AG09309 (cell line): ENCODE measurements at regions not wholly inside any gene's neighbourhood (a gene's known extent, or its start where the extent isn't known, plus 50 kb on each side); places are given as distances from the start of the nearest gene placed in this dataset.
"Not testable (repeated sequence)": the region's sequence is repeated elsewhere in the genome, so short reads cannot be mapped to it uniquely, and the experiment has no call there.

ENCODE experiments used
- DNase-seq: peaks from one replicate; pipeline ENCODE4 v3.0.0-alpha.2; 2010; ENCODE audit warnings: low read depth
- H3K4me3 ChIP-seq: 2 replicates; pipeline ENCODE4 v1.5.1; 2011; ENCODE audit warnings: mild to moderate bottlenecking, low read depth, low read length, moderate library complexity; ENCODE audit not compliant: control insufficient read depth
- TF ChIP-seq, protein P1 (sequence below): IDR thresholded peaks from 2 replicates; pipeline ENCODE4 v1.5.1; 2011; ENCODE audit warnings: mild to moderate bottlenecking, low read depth, low read length, inconsistent platforms; ENCODE audit not compliant: insufficient read depth, control insufficient read depth; ENCODE audit errors: missing control alignments

DNA sequence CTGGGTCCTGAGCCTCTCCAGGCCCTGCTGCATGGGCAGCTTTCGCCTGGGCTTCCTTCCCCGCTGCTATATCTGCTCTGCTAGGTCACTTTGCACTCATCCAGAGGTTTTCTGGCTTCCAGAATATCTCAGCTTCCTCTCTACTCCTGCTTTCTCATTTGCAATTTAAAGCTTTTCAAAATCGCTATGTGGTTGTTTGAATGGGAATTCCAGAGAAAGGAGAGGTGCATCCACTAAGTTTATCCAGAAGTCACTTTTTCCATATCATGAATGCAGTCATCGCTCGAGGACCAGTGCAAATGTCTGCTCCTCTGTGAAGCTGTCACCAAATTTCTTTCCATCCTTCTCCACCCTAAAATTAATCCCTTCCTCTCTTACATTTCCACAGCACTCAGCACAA is 61.2 kb downstream of the SOD2 start:
- no peak for DNase-seq
- TF ChIP-seq, protein P1, sequence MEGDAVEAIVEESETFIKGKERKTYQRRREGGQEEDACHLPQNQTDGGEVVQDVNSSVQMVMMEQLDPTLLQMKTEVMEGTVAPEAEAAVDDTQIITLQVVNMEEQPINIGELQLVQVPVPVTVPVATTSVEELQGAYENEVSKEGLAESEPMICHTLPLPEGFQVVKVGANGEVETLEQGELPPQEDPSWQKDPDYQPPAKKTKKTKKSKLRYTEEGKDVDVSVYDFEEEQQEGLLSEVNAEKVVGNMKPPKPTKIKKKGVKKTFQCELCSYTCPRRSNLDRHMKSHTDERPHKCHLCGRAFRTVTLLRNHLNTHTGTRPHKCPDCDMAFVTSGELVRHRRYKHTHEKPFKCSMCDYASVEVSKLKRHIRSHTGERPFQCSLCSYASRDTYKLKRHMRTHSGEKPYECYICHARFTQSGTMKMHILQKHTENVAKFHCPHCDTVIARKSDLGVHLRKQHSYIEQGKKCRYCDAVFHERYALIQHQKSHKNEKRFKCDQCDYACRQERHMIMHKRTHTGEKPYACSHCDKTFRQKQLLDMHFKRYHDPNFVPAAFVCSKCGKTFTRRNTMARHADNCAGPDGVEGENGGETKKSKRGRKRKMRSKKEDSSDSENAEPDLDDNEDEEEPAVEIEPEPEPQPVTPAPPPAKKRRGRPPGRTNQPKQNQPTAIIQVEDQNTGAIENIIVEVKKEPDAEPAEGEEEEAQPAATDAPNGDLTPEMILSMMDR: no peak
- no peak overlapping the region for H3K4me3 ChIP-seq

DNA sequence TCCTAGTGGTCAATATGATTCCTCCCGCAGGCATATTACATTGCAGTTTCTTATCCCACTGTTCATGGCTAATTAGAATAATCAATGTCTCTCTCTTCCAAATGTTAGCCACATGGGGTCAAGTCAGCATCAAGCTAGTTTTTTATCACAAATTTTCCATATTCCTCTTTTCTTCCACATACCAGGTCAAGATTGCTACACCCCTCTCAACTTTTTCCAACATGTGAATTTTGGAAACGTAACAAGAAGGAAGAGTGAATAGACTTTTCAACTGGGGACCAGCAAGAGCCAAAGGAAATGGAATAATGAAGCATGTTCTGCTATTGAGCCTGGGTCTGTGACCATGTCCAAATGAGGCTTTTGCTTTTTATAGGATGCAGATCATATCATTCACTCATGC is 65.1 kb downstream of the SOD2 start:
- H3K4me3 ChIP-seq: no peak overlapping the region
- TF ChIP-seq, protein P1: no peak
- DNase-seq: no peak

DNA sequence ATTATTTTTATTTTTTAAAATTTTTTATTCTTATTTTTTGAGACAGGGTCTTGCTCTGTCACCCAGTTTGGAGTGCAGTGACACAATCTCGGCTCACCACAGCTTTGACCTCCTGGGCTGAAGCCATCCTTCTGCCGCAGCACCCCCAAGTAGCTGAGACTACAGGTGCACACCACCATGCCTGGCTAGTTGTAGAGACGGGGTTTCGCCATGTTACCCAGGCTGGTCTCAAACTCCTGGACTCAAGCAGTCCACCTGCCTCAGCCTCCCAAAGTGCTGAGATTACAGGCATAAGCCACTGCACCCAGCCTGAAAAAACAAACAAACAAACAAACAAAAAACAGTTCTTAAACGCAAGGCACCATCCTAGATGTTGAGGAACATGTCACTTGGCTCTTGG is 66.5 kb downstream of the SOD2 start:
- not testable (repeated sequence) for DNase-seq, H3K4me3 ChIP-seq

DNA sequence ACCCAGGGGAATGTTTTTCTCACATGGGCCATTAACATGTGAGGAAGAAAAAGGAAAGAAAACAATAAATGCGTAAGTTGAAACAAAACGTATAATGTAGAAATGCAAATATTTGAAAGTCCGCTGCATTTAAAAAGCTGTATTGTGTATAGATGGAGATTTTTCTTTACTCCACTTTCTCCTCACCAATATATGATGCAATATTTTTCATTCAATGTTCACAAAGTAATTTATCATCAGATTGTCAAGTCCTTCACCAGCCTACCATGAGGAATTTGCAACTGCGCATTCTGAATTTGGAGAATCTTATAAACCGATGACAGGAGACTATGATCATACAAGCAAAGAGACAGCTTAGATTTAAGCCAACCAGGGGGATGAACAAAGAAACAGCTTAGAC is 69.9 kb downstream of the SOD2 start:
- no peak overlapping the region for H3K4me3 ChIP-seq
- no peak for DNase-seq
- TF ChIP-seq, protein P1: no peak

DNA sequence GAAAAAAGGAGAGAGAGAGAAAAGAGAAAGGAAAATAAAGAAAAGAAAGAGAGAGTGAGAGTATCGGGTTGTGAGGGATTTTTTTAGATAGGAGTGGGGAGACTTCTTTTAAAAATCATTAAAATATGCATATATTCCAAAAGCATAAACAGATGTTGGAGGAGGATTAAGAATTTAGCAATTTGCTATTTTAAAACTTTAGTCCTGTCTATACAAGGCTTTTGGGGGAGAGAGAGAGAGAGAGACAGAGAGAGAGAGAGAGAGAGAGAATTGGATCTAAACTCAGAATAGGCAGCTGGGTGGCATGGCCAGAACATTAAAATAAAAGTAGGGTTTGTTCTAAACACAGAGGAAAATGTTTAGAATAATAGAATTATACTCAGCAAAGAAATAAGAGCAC is 72.1 kb downstream of the SOD2 start:
- no peak overlapping the region for H3K4me3 ChIP-seq
- no peak for DNase-seq
- TF ChIP-seq, protein P1: no peak

DNA sequence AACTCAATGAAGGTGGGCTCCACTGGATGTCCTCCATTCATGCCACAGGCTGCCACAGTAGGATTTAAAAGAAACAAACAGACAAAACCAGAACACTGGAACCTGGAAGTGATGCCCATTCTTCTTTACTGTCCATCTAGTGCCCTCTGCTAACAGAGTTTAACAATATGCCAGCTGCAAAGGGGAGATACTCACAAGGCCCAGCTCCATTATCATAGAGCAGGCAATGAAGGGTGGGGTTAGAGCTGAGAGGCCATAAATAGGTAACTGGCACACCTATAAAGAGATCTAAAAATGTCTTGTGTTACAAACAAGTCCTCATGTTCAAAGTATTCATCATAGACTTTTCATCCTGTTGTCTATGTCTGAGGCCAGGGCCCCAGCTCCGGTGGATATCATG is 75.6 kb downstream of the SOD2 start:
- TF ChIP-seq, protein P1: no peak
- H3K4me3 ChIP-seq: no peak overlapping the region
- no peak for DNase-seq

DNA sequence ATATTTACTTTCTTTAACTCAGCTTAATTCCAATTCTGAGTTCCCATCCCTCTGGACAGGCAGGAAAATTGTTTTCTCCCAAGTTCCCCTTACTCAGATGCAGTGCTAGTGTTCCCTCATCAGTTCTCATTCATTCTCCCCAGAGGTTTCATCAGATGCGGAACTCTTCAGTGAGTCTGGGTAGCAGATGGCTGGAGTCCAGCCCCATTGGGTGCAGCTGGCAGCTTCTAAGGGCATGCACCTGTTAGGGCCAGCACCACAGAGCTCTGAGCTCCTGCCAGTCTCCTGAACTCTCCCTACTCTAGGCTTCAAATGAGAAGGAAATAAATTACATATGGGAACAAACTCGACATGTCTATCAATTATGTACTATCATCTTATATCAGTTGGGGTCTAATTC is 76.6 kb downstream of the SOD2 start:
- no peak for DNase-seq
- TF ChIP-seq, protein P1: no peak
- H3K4me3 ChIP-seq: no peak overlapping the region
